WTC11 (cell line): ENCODE measurements at regions not wholly inside any gene's neighbourhood (a gene's known extent, or its start where the extent isn't known, plus 50 kb on each side); places are given as distances from the start of the nearest gene placed in this dataset.

Experiments used
- ATAC-seq: fragments of 200-7000 bp; cut with Tn5 transposase; 2 replicates; pipeline ENCODE4 v1.10.0; 2021; ENCODE audit warnings: mild to moderate bottlenecking, moderate library complexity
- CTCF ChIA-PET: fragments of 300-600 bp; sonication (Branson Sonifier 250); formaldehyde crosslinking; loops from one replicate; lab custom pipeline; 2021; ENCODE audit warnings: antibody characterized with exemption; lab: Charles Lee
- POLR2A ChIA-PET: fragments of 350-600 bp; sonication (Branson Sonifier 250); formaldehyde crosslinking; loops from one replicate; lab custom pipeline; 2021; ENCODE audit warnings: antibody characterized with exemption; lab: Charles Lee
- DNase-seq: peaks from one replicate; pipeline ENCODE4 v3.0.0; 2021; ENCODE audit warnings: low spot score
- H3K27ac Mint-ChIP-seq: 2 replicates; pipeline ENCODE4 v1.8.0; 2021; ENCODE audit warnings: mixed read lengths
- H3K27me3 Mint-ChIP-seq: 2 replicates; pipeline ENCODE4 v1.8.0; 2021; ENCODE audit warnings: low read depth, mild to moderate bottlenecking, moderate library complexity, mixed read lengths
- H3K36me3 Mint-ChIP-seq: 2 replicates; pipeline ENCODE4 v1.8.0; 2021; ENCODE audit warnings: mixed read lengths
- H3K4me1 Mint-ChIP-seq: 2 replicates; pipeline ENCODE4 v1.8.0; 2022; ENCODE audit warnings: mixed read lengths
- H3K4me3 Mint-ChIP-seq: 2 replicates; pipeline ENCODE4 v1.8.0; 2021; ENCODE audit warnings: mild to moderate bottlenecking, moderate library complexity, mixed read lengths
- H3K9me3 Mint-ChIP-seq: 2 replicates; pipeline ENCODE4 v1.8.0; 2021; ENCODE audit warnings: mixed read lengths
- ATF1 ChIP-seq: sonication (generic); formaldehyde crosslinking; IDR thresholded peaks from 2 replicates; pipeline ENCODE4 v1.8.1; 2023; ENCODE audit warnings: mild to moderate bottlenecking, moderate library complexity, missing genetic modification reagents
- ATF6 ChIP-seq: sonication (generic); formaldehyde crosslinking; IDR thresholded peaks from 2 replicates; pipeline ENCODE4 v1.8.1; 2023; ENCODE audit warnings: mild to moderate bottlenecking, missing genetic modification reagents
- E2F4 ChIP-seq: sonication (generic); formaldehyde crosslinking; IDR thresholded peaks from 2 replicates; pipeline ENCODE4 v1.8.1; 2022; ENCODE audit warnings: low read depth, mild to moderate bottlenecking, moderate library complexity, missing genetic modification reagents, borderline replicate concordance
- E2F5 ChIP-seq: sonication (generic); formaldehyde crosslinking; IDR thresholded peaks from 2 replicates; pipeline ENCODE4 v1.8.1; 2022; ENCODE audit warnings: mild to moderate bottlenecking, moderate library complexity, missing genetic modification reagents
- ESRRA ChIP-seq: sonication (generic); formaldehyde crosslinking; IDR thresholded peaks from 2 replicates; pipeline ENCODE4 v1.8.1; 2022; ENCODE audit warnings: mild to moderate bottlenecking, missing genetic modification reagents, borderline replicate concordance
- FOXJ3 ChIP-seq: sonication (generic); formaldehyde crosslinking; IDR thresholded peaks from 2 replicates; pipeline ENCODE4 v1.9.0; 2021; ENCODE audit warnings: missing genetic modification reagents, mild to moderate bottlenecking, borderline replicate concordance
- FOXK1 ChIP-seq: sonication (generic); formaldehyde crosslinking; IDR thresholded peaks from 2 replicates; pipeline ENCODE4 v1.8.0; 2022; ENCODE audit warnings: mild to moderate bottlenecking, moderate library complexity, missing genetic modification reagents
- JAZF1 ChIP-seq: fragments of 250-450 bp; sonication (Bioruptor Pico); IDR thresholded peaks from 2 replicates; pipeline ENCODE4 v1.9.0; 2021; ENCODE audit warnings: moderate library complexity, mild to moderate bottlenecking, inconsistent platforms
- NFATC4 ChIP-seq: fragments of 250-450 bp; sonication (Bioruptor Pico); IDR thresholded peaks from 2 replicates; pipeline ENCODE4 v1.9.0; 2021; ENCODE audit warnings: mild to moderate bottlenecking
- NFE2L1 ChIP-seq: sonication (generic); formaldehyde crosslinking; IDR thresholded peaks from 2 replicates; pipeline ENCODE4 v1.8.1; 2023; ENCODE audit warnings: missing genetic modification reagents
- NR1H2 ChIP-seq: sonication (generic); formaldehyde crosslinking; IDR thresholded peaks from 2 replicates; pipeline ENCODE4 v1.9.0; 2021; ENCODE audit warnings: mild to moderate bottlenecking, moderate library complexity, missing genetic modification reagents
- NR2C2 ChIP-seq: sonication (generic); formaldehyde crosslinking; IDR thresholded peaks from 2 replicates; pipeline ENCODE4 v1.8.0; 2022; ENCODE audit warnings: mild to moderate bottlenecking, missing genetic modification reagents
- OVOL2 ChIP-seq: fragments of 250-450 bp; sonication (Bioruptor Pico); IDR thresholded peaks from 2 replicates; pipeline ENCODE4 v1.9.0; 2021; ENCODE audit warnings: mild to moderate bottlenecking, borderline replicate concordance
- RELA ChIP-seq: sonication (generic); formaldehyde crosslinking; IDR thresholded peaks from 2 replicates; pipeline ENCODE4 v1.8.1; 2022; ENCODE audit warnings: missing genetic modification reagents, mild to moderate bottlenecking, borderline replicate concordance
- SMAD4 ChIP-seq: sonication (generic); formaldehyde crosslinking; IDR thresholded peaks from 2 replicates; pipeline ENCODE4 v1.8.0; 2022; ENCODE audit warnings: mild to moderate bottlenecking, missing genetic modification reagents
- TCF7 ChIP-seq: sonication (generic); formaldehyde crosslinking; IDR thresholded peaks from 2 replicates; pipeline ENCODE4 v1.8.0; 2022; ENCODE audit warnings: mild to moderate bottlenecking, low read depth, missing genetic modification reagents, moderate library complexity
- ZMAT4 ChIP-seq: fragments of 250-450 bp; sonication (Bioruptor Pico); IDR thresholded peaks from 2 replicates; pipeline ENCODE4 v1.9.0; 2021; ENCODE audit warnings: mild to moderate bottlenecking
- ZNF121 ChIP-seq: sonication (generic); formaldehyde crosslinking; IDR thresholded peaks from 2 replicates; pipeline ENCODE4 v1.8.0; 2023; ENCODE audit warnings: missing genetic modification reagents
- ZNF425 ChIP-seq: fragments of 250-450 bp; sonication (Bioruptor Pico); conservative IDR thresholded peaks from 2 replicates; pipeline ENCODE4 v1.9.0; 2021; ENCODE audit warnings: mild to moderate bottlenecking
- ZNF532 ChIP-seq: fragments of 250-450 bp; sonication (Bioruptor Pico); IDR thresholded peaks from 2 replicates; pipeline ENCODE4 v1.9.0; 2021; ENCODE audit warnings: mild to moderate bottlenecking, borderline replicate concordance

GRCh38 chr2:120523766-120524165, 177.8 kb downstream of the INHBB start:
- Mint-ChIP-seq H3K27ac (no peak overlapping the region), H3K27me3 (peaks cover 25% of the 10 kb centered on the region)
- ATAC-seq: no peak

GRCh38 chr2:120524174-120524573, 178.2 kb downstream of the INHBB start:
- H3K27me3 Mint-ChIP-seq: peaks cover 21% of the 10 kb centered on the region
- POLR2A ChIA-PET: no interaction called here
- CTCF ChIA-PET: no interaction called here

More at GRCh38 chr2:120523766-120524165, 177.8 kb downstream of the INHBB start:
- Mint-ChIP-seq H3K36me3 (no peaks in the 10 kb centered on the region), H3K9me3 (no peaks in the 10 kb centered on the region), H3K4me3 (no peak overlapping the region)
- CTCF ChIA-PET: no interaction called here
- TF ChIP-seq SMAD4 (no peak), ESRRA (CRISPR knock-in tag) (no peak), ZNF425 (no peak), NR2C2 (CRISPR knock-in tag) (no peak), RELA (CRISPR knock-in tag) (no peak), FOXK1 (CRISPR knock-in tag) (no peak), NR1H2 (no peak), JAZF1 (CRISPR knock-in tag) (no peak), ZMAT4 (CRISPR knock-in tag) (no peak), E2F5 (CRISPR knock-in tag) (no peak), ATF6 (CRISPR knock-in tag) (no peak), NFATC4 (no peak)
- TF ChIP-seq, all 79 proteins: peak for 0
- peaks cover 23% of the 10 kb centered on the region for H3K4me1 Mint-ChIP-seq
- DNase-seq: no peak
- POLR2A ChIA-PET: no interaction called here

More at GRCh38 chr2:120524174-120524573, 178.2 kb downstream of the INHBB start:
- TF ChIP-seq ZNF532 (CRISPR knock-in tag) (no peak), OVOL2 (CRISPR knock-in tag) (no peak), FOXJ3 (CRISPR knock-in tag) (no peak), ZNF121 (CRISPR knock-in tag) (no peak), TCF7 (CRISPR knock-in tag) (no peak), NFE2L1 (CRISPR knock-in tag) (no peak), E2F4 (no peak), ATF1 (CRISPR knock-in tag) (no peak)
- Mint-ChIP-seq H3K4me3 (no peak overlapping the region), H3K4me1 (peaks cover 23% of the 10 kb centered on the region), H3K36me3 (no peaks in the 10 kb centered on the region), H3K9me3 (no peaks in the 10 kb centered on the region), H3K27ac (no peak overlapping the region)
- ATAC-seq: no peak
- no peak for DNase-seq
